MM.1S (cell line): ENCODE measurements at regions not wholly inside any gene's neighbourhood (a gene's known extent, or its start where the extent isn't known, plus 50 kb on each side); places are given as distances from the start of the nearest gene placed in this dataset.

Source experiments
- CTCF ChIP-seq: fragments of 300-600 bp; sonication (generic); IDR thresholded peaks from 2 replicates; pipeline ENCODE4 v1.5.1; 2016; ENCODE audit warnings: antibody characterized with exemption, low read length, mixed read lengths
- EZH2 ChIP-seq: fragments of 300-600 bp; sonication (generic); optimal IDR thresholded peaks from 2 replicates; pipeline ENCODE3; 2017; ENCODE audit warnings: low read depth, mild to moderate bottlenecking, antibody characterized with exemption, low read length, mixed read lengths
- EZH2phosphoT487 ChIP-seq: fragments of 300-600 bp; sonication (generic); IDR thresholded peaks from 2 replicates; pipeline ENCODE4 v1.6.1; 2018; ENCODE audit warnings: antibody characterized with exemption, low read length

GRCh38 chr20:48401359-48401758, 426.4 kb downstream of the PREX1 start:
- TF ChIP-seq CTCF, result no peak
- no peak for TF ChIP-seq EZH2
- TF ChIP-seq EZH2phosphoT487, result no peak
